ENCODE measurements at regions not wholly inside any gene's neighbourhood (a gene's known extent, or its start where the extent isn't known, plus 50 kb on each side); places are given as distances from the start of the nearest gene placed in this dataset.
A peak's percentile ranks its signal among the peaks of the same experiment; 100 is the strongest.

DNA sequence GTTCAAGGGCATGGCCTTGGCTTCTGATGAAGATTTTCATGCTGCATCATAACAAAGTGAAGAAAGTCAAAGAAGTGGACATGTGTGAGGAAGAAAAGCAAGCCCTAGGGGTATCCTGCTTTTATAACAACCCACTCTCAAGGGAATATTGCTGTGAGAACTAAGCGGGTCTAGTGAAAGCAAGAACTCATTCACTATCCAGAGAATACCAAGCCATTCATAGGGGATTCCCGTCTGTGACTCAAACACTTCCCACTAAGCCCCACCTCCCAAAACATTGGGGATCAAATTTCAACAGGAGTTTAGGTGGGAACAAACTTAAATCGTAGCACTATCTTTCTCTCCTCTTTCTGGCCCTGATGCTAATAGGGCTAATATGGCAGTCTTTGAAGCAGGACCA lies 98.5 kb upstream of the CTTNBP2NL start:
- Histone ChIP-seq H3K4me1 (ENCODE audit: insufficient read depth, poor library complexity, severe bottlenecking) (no peaks in the 10 kb centered on the region), H3K9me3 (ENCODE audit: severe bottlenecking) (no peaks in the 10 kb centered on the region), H3K27me3 (ENCODE audit: insufficient read depth, poor library complexity, severe bottlenecking) (no peaks in the 10 kb centered on the region), H3K4me3 (ENCODE audit: severe bottlenecking) (no peak overlapping the region), H3K27ac (ENCODE audit: poor library complexity, severe bottlenecking) (no peak overlapping the region), H3K36me3 (ENCODE audit: low read depth) (no peaks in the 10 kb centered on the region)
- DNase-seq (ENCODE audit: low spot score), result no peak
- ATAC-seq (ENCODE audit: low read depth), result no peak
- TF ChIP-seq, protein P1, sequence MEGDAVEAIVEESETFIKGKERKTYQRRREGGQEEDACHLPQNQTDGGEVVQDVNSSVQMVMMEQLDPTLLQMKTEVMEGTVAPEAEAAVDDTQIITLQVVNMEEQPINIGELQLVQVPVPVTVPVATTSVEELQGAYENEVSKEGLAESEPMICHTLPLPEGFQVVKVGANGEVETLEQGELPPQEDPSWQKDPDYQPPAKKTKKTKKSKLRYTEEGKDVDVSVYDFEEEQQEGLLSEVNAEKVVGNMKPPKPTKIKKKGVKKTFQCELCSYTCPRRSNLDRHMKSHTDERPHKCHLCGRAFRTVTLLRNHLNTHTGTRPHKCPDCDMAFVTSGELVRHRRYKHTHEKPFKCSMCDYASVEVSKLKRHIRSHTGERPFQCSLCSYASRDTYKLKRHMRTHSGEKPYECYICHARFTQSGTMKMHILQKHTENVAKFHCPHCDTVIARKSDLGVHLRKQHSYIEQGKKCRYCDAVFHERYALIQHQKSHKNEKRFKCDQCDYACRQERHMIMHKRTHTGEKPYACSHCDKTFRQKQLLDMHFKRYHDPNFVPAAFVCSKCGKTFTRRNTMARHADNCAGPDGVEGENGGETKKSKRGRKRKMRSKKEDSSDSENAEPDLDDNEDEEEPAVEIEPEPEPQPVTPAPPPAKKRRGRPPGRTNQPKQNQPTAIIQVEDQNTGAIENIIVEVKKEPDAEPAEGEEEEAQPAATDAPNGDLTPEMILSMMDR (IDR thresholded peaks at IDR 0.05; ENCODE audit: poor library complexity, severe bottlenecking), result no peak

DNA sequence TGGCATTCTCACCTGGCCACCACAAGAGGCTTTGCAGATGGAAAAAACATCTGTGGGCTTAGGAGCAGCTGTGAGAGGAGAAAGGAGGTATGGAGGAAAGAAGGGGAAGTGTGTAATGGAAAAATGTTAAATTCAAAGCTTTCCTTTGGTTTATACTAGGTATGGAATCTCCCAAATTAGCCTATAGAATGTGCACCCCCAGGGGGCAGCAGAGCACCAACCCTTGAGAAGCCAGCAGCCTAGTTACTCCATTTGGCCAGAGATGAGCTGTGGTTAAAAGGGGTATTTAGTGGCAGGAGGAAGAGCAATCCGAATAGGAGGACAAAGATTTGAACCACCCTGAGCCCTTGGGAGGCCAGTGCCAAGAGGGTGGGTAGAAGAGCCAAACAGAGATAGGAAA lies 97.5 kb upstream of the CTTNBP2NL start:
- Histone ChIP-seq H3K4me3 (ENCODE audit: severe bottlenecking) (no peak overlapping the region), H3K4me1 (ENCODE audit: insufficient read depth, poor library complexity, severe bottlenecking) (no peaks in the 10 kb centered on the region), H3K9me3 (ENCODE audit: severe bottlenecking) (no peaks in the 10 kb centered on the region), H3K27ac (ENCODE audit: poor library complexity, severe bottlenecking) (no peak overlapping the region), H3K36me3 (ENCODE audit: low read depth) (no peaks in the 10 kb centered on the region), H3K27me3 (ENCODE audit: insufficient read depth, poor library complexity, severe bottlenecking) (peaks cover 3% of the 10 kb centered on the region)
- TF ChIP-seq, protein P1 (IDR thresholded peaks at IDR 0.05; ENCODE audit: poor library complexity, severe bottlenecking), result peak; percentile 72
- DNase-seq (ENCODE audit: low spot score), result no peak
- ATAC-seq (ENCODE audit: low read depth), result peak; percentile 70

DNA sequence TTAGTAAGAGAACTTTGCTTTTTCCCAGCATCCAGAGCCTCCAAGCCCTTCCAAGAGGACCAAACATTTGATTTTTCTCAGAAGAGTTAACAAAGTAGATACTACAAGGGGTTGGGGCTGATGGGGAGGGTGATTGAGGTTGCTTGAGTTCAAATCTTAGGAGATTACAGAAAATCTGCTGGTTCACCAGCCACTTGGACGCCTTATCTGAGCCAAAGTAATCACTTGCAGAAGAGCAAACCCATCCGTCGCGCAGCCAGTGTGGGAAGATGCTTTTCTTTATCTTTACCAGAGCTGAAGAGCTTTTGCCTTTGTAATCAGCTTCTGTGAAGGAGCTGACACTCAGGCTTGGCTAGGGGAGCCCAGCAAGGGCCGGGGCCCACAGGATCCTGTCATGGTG lies 91.9 kb upstream of the CTTNBP2NL start:
- TF ChIP-seq, protein P1 (IDR thresholded peaks at IDR 0.05; ENCODE audit: poor library complexity, severe bottlenecking), result no peak
- ATAC-seq (ENCODE audit: low read depth) (no peak), DNase-seq (ENCODE audit: low spot score) (no peak)
- no peaks in the 10 kb centered on the region for H3K4me1 ChIP-seq (ENCODE audit: insufficient read depth, poor library complexity, severe bottlenecking)
- no peak overlapping the region for H3K27ac ChIP-seq (ENCODE audit: poor library complexity, severe bottlenecking)
- H3K27me3 ChIP-seq (ENCODE audit: insufficient read depth, poor library complexity, severe bottlenecking), result peaks cover 3% of the 10 kb centered on the region
- no peaks in the 10 kb centered on the region for H3K9me3 ChIP-seq (ENCODE audit: severe bottlenecking)
- no peak overlapping the region for H3K4me3 ChIP-seq (ENCODE audit: severe bottlenecking)
- no peaks in the 10 kb centered on the region for H3K36me3 ChIP-seq (ENCODE audit: low read depth)

DNA sequence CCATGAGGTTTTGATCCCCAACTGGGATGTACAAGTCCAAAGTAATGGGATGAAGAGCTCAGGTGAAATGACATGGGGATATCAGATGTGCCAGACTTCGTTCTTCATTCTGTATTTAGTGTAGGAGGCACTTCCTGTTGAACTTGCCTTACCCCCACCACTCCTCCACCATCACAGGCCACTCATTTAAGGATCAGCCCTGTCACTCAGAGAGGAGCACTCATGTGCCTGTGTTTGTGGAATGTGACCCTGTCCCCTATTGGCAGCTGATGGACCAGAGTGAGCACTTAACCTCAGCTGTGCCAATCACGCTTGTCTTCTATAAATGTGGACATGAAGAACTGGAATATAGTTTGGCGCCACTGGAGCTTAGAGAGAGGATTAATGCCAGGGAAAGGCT lies 91.4 kb upstream of the CTTNBP2NL start:
- Histone ChIP-seq H3K9me3 (ENCODE audit: severe bottlenecking) (no peaks in the 10 kb centered on the region), H3K36me3 (ENCODE audit: low read depth) (no peaks in the 10 kb centered on the region), H3K27me3 (ENCODE audit: insufficient read depth, poor library complexity, severe bottlenecking) (peaks cover 3% of the 10 kb centered on the region), H3K4me3 (ENCODE audit: severe bottlenecking) (no peak overlapping the region), H3K4me1 (ENCODE audit: insufficient read depth, poor library complexity, severe bottlenecking) (no peaks in the 10 kb centered on the region), H3K27ac (ENCODE audit: poor library complexity, severe bottlenecking) (no peak overlapping the region)
- DNase-seq (ENCODE audit: low spot score) (no peak), ATAC-seq (ENCODE audit: low read depth) (no peak)
- TF ChIP-seq, protein P1 (IDR thresholded peaks at IDR 0.05; ENCODE audit: poor library complexity, severe bottlenecking), result no peak

DNA sequence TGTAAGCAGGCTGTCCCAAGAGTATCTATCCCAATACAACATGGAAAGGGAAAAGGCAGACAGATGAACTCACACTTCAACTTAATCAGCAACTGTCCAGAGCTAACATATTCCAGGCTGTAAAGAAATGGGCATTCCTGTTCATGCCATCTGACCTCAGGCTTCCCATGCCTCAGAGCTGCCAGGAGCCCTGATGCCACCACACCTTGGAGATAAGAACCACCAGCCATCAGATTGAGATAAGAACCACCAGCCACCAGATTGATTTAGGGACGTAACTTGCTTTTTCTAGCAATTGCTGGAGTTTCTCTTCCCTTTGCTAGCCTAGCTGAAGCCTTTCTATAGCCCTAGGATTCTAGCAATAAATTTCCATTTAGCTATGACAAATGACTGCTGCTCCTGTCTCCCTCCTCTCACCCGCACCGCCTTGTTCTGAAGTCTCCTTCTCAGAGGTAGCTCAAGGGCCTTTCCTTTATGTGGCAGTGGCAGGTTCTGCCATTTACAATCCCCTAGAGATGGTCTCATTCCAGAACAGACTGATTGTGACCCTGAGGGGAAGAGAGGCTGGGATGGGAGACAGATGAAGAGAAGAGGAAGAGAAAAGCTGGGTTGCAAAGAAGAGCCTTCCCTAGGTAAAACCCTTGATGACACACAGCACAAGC lies 88.0 kb upstream of the CTTNBP2NL start:
- TF ChIP-seq, protein P1 (IDR thresholded peaks at IDR 0.05; ENCODE audit: poor library complexity, severe bottlenecking), result no peak
- no peaks in the 10 kb centered on the region for H3K4me1 ChIP-seq (ENCODE audit: insufficient read depth, poor library complexity, severe bottlenecking)
- H3K27ac ChIP-seq (ENCODE audit: poor library complexity, severe bottlenecking), result no peak overlapping the region
- H3K27me3 ChIP-seq (ENCODE audit: insufficient read depth, poor library complexity, severe bottlenecking), result peaks cover 1% of the 10 kb centered on the region
- no peaks in the 10 kb centered on the region for H3K9me3 ChIP-seq (ENCODE audit: severe bottlenecking)
- DNase-seq (ENCODE audit: low spot score) (no peak), ATAC-seq (ENCODE audit: low read depth) (no peak)
- H3K4me3 ChIP-seq (ENCODE audit: severe bottlenecking), result no peak overlapping the region
- H3K36me3 ChIP-seq (ENCODE audit: low read depth), result no peaks in the 10 kb centered on the region
